GM21381 (cell line): ENCODE measurements at regions not wholly inside any gene's neighbourhood (a gene's known extent, or its start where the extent isn't known, plus 50 kb on each side); places are given as distances from the start of the nearest gene placed in this dataset.

Experiments
- ATAC-seq: cut with Tn5 transposase; IDR thresholded peaks from one replicate; pipeline ENCODE4 v1.9.1; 2021; ENCODE audit warnings: mild to moderate bottlenecking, moderate library complexity; ENCODE audit not compliant: unreplicated experiment

DNA sequence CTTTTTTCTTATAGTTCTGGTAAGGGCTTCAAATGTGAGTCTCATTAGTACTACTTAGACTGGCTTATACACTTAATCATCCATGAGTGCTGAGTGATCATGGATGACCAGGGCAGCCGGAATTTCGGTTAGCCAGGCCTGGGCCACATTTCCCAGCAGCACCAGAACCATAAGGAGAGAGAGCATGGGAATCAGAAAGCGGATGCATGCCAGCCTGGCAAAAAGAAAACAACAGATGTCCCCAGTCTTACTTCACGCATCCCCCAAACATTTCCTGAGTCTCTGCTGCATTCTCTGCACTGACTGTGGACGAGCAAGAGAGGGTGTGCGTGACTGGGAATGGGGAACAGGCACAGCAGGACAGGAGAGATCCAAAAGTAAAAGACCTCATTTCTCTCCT is 371.1 kb upstream of the ZNF608 start:
- ATAC-seq: no peak

DNA sequence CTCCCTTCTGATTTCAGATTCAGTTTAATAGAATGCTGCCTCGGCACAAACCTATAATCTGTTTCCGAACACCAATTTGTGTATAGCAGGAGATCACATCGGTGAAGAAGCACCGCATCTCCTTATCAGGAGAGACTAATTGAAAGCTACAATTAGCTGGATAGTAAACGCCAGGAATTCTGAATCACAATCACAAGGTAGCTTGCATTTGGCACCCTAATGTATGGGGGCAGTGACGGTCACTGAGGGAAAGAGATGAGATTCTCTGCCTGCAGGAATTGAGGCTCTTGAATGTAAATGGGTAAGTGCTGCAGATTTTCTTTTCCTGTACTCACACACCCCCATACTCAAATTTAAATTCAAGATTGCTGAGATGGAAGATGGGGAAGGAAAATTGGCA is 373.6 kb upstream of the ZNF608 start:
- ATAC-seq: no peak

DNA sequence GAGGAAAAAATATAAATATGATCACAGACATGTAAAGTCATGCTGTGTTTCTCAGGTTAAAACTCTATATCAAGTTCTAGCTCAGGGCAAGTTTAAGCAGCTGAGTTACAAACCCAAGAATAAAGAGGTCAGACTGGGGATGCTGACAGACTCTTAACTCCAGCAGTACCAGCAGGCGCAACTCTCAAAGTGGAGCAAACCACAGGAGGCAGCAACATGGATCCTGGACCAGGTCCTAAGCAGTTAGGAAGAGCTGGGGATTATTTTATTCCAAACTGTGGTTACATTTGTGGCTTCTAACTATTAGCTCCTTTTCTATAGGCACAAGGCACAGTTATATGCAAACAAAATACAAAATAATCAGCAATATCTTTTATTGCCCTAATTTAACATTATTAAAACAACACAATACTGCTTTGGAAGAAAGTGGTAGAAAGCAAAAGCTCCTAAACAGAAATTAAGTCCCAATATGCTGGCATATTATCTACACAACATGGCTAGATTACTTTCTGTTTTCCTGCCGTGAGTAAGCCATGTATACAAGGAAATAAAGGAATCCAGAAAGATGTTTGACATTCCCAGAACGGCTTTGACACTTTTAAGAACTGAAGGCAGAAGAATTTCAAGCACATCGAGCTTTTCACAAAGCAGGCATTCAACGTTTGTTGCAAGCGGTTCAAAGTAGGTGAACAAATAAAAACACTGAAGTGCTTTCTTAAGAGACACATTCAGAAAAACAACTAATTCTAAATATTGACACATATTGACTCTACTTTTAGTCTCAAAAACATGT is 378.8 kb upstream of the ZNF608 start:
- ATAC-seq: no peak

- no peak for ATAC-seq
Observed at GRCh38 chr5:125126050-125126449, 379.6 kb upstream of the ZNF608 start.

- ATAC-seq: no peak
Observed at GRCh38 chr5:125129151-125129806, 382.8 kb upstream of the ZNF608 start.

- ATAC-seq: no peak
Observed at GRCh38 chr5:125130591-125130990, 384.2 kb upstream of the ZNF608 start.

DNA sequence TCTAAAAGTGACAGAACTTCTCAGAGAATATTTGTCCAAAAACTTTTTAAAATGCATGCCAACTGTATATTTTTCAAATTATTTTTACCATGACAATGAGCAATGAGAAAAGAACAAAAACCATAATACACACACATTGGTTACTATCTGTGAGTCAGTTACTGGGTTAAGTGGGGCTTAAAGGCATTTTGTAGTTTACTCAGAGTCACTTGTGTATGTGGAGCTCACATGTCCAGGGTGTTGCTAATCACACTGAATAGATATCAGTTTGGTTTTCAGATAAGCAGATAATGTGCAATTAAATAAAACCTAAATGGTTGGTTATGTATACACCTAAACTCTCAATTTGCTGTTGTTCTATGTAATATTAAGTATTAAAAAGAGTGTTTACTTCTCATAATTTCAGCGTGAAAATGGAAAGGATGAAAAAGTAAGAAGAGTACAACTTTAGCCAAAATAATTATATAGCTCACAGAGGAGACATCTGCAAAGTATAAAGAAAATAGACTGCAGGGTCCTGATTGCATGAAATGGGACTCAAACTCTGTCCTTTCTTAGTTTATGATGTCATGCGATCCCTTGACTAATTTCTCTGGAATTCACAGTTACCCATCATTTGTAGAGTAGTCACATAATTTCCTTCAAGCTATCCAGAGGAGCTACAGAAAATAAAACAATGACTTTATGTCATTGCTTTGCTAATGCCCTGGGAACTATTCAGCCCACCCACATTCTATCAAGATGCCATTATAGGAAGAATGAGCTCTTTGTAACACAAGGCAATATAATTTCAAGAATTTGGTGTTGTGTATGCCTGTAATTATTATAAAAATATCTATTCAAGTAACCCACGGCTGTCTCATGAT is 388.0 kb upstream of the ZNF608 start:
- ATAC-seq: no peak

DNA sequence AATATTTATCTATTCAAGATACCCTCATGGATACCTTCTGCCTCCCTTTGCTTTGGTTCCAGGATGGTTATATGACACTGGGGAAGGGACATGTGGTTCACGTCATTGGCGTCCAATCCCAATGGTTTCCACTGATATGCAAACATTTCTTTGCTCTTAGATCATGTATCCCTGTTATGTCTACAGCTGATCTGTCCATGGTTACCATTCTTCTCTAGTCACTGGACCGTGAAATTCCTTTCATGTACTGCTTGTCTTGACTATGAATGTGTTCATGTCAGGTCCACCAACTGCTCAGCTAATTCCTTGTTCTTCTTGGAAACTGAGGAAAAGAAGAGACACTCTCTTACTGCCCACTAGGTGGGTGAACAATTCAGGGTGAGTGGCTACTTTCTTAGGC is 391.1 kb upstream of the ZNF608 start:
- no peak for ATAC-seq

GRCh38 chr5:125138266-125138665 is 391.8 kb upstream of the ZNF608 start:
- ATAC-seq: no peak

- ATAC-seq: no peak
Observed at GRCh38 chr5:125139590-125139989, 393.2 kb upstream of the ZNF608 start.

GRCh38 chr5:125140220-125140619 is 393.8 kb upstream of the ZNF608 start:
- no peak for ATAC-seq

DNA sequence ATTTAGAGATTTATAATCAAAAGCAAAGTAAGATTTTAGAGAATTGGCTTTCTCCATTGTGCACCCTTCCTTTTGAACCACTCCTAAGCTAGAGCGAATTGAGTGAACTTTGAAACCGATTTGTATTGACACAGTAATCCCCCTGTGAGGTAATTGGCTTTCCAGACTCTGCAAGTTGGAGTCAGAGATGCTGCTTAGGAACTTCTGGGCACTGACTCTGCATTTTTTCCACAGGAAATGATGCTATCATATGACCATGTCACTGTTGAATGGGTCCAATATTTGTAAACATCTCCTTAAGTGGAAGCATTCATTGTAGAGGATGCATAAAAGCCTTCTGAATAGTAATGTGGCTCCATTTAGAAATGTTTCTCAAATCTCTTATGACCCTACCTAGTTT is 394.4 kb upstream of the ZNF608 start:
- no peak for ATAC-seq

DNA sequence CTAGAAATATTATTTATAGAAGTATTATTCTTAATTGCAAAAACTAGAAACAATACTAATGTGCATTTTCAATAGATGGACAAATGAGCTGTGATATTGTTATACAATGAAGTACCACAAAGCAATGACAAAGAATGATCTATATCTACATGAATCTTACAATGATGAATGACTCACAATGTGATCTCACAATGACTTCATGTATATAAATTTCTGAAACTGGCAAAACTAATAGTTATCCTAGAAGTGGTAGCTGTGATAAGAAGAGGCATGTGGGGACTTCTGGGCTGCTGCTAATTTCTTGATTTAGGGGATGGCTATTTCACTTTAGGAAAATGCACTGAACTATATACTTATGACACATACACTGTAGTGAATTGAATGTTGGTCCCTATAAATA is 396.0 kb upstream of the ZNF608 start:
- ATAC-seq: no peak

GRCh38 chr5:125143011-125143410 is 396.6 kb upstream of the ZNF608 start:
- ATAC-seq: no peak

DNA sequence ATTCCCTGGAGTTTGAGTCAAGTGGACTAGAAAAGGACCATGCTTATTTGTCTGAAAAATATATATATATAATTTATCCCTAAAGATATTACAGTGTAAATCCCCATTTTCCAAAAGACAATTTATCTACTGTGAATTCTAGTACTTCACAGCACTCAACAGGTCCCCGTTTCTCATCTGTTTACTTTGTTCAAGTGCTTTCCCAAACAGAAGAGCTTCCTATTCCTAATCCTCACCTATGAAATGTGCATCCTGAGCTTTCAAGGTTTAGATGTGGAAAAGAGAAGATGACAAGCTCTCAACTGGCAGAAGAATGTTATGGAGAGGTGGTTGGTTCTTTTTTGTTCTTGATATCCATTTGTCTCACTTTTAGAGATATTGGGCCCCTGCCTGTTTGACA is 401.6 kb upstream of the ZNF608 start:
- ATAC-seq: no peak

GRCh38 chr5:125148706-125149105 is 402.3 kb upstream of the ZNF608 start:
- no peak for ATAC-seq

- ATAC-seq: no peak
Observed at GRCh38 chr5:125149110-125149509, 402.7 kb upstream of the ZNF608 start.

GRCh38 chr5:125149527-125149926 is 403.1 kb upstream of the ZNF608 start:
- no peak for ATAC-seq

GRCh38 chr5:125150041-125150669 is 403.7 kb upstream of the ZNF608 start:
- ATAC-seq: no peak

- no peak for ATAC-seq
Observed at GRCh38 chr5:125151150-125151900, 404.9 kb upstream of the ZNF608 start.
